ENCODE measurements at regions not wholly inside any gene's neighbourhood (a gene's known extent, or its start where the extent isn't known, plus 50 kb on each side); places are given as distances from the start of the nearest gene placed in this dataset.

DNA sequence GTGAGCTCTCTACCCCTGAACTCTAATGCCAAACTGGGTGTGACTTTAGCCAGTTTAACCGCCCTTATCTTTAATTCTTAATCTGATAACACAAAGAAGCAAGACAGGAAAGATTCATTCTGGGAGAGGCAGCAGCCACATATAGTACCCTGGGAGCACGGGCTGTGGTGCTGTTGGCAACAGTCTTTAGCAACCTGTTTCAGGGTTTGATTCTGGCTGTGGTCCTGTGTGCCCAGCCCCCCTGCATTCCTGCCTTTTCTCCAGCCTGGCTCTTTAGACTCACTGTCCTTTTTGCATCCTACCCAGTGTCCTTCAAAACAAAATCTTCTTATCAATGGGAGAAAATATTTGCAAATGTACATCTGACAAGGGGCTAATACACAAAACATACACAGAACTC lies 275.2 kb downstream of the GXYLT1 start:
- H3K27me3 Mint-ChIP-seq (ENCODE audit: unreplicated experiment): no peaks in the 10 kb centered on the region
- peaks cover 19% of the 10 kb centered on the region for H3K36me3 Mint-ChIP-seq (ENCODE audit: unreplicated experiment)
- peaks cover 2% of the 10 kb centered on the region for H3K9me3 Mint-ChIP-seq (ENCODE audit: unreplicated experiment)
- H3K4me1 Mint-ChIP-seq (ENCODE audit: low read depth, unreplicated experiment): no peaks in the 10 kb centered on the region
- no peak overlapping the region for H3K27ac Mint-ChIP-seq (ENCODE audit: unreplicated experiment)
- DNase-seq: no peak
- H3K4me3 Mint-ChIP-seq (ENCODE audit: unreplicated experiment): no peak overlapping the region
- TF ChIP-seq, protein P1, sequence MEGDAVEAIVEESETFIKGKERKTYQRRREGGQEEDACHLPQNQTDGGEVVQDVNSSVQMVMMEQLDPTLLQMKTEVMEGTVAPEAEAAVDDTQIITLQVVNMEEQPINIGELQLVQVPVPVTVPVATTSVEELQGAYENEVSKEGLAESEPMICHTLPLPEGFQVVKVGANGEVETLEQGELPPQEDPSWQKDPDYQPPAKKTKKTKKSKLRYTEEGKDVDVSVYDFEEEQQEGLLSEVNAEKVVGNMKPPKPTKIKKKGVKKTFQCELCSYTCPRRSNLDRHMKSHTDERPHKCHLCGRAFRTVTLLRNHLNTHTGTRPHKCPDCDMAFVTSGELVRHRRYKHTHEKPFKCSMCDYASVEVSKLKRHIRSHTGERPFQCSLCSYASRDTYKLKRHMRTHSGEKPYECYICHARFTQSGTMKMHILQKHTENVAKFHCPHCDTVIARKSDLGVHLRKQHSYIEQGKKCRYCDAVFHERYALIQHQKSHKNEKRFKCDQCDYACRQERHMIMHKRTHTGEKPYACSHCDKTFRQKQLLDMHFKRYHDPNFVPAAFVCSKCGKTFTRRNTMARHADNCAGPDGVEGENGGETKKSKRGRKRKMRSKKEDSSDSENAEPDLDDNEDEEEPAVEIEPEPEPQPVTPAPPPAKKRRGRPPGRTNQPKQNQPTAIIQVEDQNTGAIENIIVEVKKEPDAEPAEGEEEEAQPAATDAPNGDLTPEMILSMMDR (IDR thresholded peaks at IDR 0.05; ENCODE audit: partially characterized antibody, unreplicated experiment): no peak

DNA sequence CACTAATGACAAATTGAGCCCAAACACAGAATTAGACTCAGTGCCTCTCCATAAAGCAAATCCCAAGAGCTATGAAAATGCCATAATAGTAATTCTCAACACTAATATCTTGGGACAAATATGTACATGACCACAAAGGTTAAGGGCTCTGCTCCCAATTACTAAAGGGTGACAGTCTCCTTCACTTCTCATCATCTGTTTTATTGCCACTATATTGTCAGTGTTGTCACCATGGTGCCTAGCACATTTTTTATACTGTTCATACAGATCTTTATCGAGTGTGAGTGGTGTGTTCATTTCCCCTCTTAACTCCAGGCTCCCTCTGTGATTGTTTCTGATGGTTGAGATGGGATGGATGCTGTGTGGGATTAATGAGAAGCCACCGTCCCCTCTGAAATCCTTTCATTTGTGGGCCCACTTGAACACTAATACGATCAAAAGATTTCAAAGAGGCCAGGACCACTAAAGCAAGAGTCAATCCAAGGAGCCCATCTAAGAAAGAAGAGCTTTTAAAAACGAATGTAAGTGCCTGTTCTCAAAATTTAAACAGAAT lies 277.7 kb downstream of the GXYLT1 start:
- H3K27me3 Mint-ChIP-seq (ENCODE audit: unreplicated experiment): no peaks in the 10 kb centered on the region
- DNase-seq: no peak
- TF ChIP-seq, protein P1 (IDR thresholded peaks at IDR 0.05; ENCODE audit: partially characterized antibody, unreplicated experiment): no peak
- peaks cover 4% of the 10 kb centered on the region for H3K9me3 Mint-ChIP-seq (ENCODE audit: unreplicated experiment)
- H3K27ac Mint-ChIP-seq (ENCODE audit: unreplicated experiment): no peak overlapping the region
- H3K4me3 Mint-ChIP-seq (ENCODE audit: unreplicated experiment): no peak overlapping the region
- no peaks in the 10 kb centered on the region for H3K4me1 Mint-ChIP-seq (ENCODE audit: low read depth, unreplicated experiment)
- H3K36me3 Mint-ChIP-seq (ENCODE audit: unreplicated experiment): peaks cover 13% of the 10 kb centered on the region

DNA sequence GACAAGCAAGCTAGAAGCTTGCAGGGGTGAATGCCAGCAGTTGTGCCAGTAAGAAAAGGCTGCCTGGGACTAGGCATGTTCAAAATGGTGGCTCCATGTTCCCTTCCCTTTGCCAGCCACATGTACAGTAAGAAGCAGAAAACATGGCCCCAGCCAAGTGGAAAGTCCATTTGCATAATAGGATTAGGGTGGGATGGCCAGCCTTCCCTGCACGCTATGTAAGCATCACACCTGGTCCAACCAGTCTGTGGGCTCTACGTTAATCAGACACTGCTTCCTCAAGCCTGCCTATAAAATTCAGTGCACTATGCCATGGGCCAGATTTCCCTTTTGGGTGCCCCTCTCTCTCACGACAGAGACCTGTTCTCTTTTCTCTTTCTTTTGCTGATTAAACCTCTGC lies 288.4 kb downstream of the GXYLT1 start:
- Mint-ChIP-seq H3K4me3 (ENCODE audit: unreplicated experiment) (no peak overlapping the region), H3K27ac (ENCODE audit: unreplicated experiment) (no peak overlapping the region), H3K4me1 (ENCODE audit: low read depth, unreplicated experiment) (no peaks in the 10 kb centered on the region), H3K36me3 (ENCODE audit: unreplicated experiment) (peaks cover 6% of the 10 kb centered on the region), H3K27me3 (ENCODE audit: unreplicated experiment) (no peaks in the 10 kb centered on the region), H3K9me3 (ENCODE audit: unreplicated experiment) (no peaks in the 10 kb centered on the region)
- no peak for DNase-seq
- TF ChIP-seq, protein P1 (IDR thresholded peaks at IDR 0.05; ENCODE audit: partially characterized antibody, unreplicated experiment): no peak

DNA sequence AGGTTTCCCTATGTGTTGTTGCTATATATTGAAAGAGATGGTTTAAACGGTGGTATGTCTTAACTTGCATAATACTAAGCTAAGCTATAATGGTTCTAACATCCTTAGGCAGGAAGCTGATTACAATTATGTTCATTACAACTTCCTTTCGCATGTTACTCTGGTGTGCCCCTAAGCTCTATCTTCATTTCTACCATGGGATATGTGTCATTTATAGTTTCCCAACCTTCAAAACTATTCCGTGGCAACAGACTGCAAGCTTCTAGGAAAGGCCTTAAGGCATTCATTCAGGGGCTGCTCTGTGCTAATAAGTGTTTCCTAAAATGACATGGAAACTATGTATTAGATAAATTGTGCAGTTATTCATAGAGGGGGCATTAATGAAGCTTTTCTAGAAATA lies 294.6 kb downstream of the GXYLT1 start:
- no peak overlapping the region for H3K4me3 Mint-ChIP-seq (ENCODE audit: unreplicated experiment)
- H3K36me3 Mint-ChIP-seq (ENCODE audit: unreplicated experiment): no peaks in the 10 kb centered on the region
- no peaks in the 10 kb centered on the region for H3K4me1 Mint-ChIP-seq (ENCODE audit: low read depth, unreplicated experiment)
- no peak overlapping the region for H3K27ac Mint-ChIP-seq (ENCODE audit: unreplicated experiment)
- TF ChIP-seq, protein P1 (IDR thresholded peaks at IDR 0.05; ENCODE audit: partially characterized antibody, unreplicated experiment): no peak
- DNase-seq: no peak
- H3K9me3 Mint-ChIP-seq (ENCODE audit: unreplicated experiment): no peaks in the 10 kb centered on the region
- H3K27me3 Mint-ChIP-seq (ENCODE audit: unreplicated experiment): no peaks in the 10 kb centered on the region

DNA sequence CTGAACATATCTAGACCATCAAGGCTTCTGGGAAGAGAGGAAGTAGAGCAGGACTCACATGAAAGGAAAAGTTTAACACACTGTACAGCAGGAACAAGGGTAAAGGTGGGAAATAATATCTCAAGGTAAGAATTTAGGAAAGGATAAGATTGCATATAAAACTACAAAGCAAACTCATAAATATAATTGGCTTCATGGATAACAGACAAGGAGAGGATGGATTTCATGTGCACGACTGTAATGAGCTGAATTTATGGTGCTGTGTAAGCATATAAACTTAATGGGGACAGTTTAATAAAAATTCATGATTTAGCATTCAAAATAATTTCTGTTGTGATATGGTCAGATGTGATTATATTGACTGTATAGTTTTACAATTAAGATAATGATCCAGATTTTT lies 298.0 kb downstream of the GXYLT1 start:
- Mint-ChIP-seq H3K4me1 (ENCODE audit: low read depth, unreplicated experiment) (no peaks in the 10 kb centered on the region), H3K27me3 (ENCODE audit: unreplicated experiment) (no peaks in the 10 kb centered on the region), H3K36me3 (ENCODE audit: unreplicated experiment) (no peaks in the 10 kb centered on the region), H3K9me3 (ENCODE audit: unreplicated experiment) (no peaks in the 10 kb centered on the region), H3K27ac (ENCODE audit: unreplicated experiment) (no peak overlapping the region), H3K4me3 (ENCODE audit: unreplicated experiment) (no peak overlapping the region)
- no peak for DNase-seq
- TF ChIP-seq, protein P1 (IDR thresholded peaks at IDR 0.05; ENCODE audit: partially characterized antibody, unreplicated experiment): no peak

Data from glutamatergic neuron (in vitro differentiated cells).